ENCODE measurements at regions not wholly inside any gene's neighbourhood (a gene's known extent, or its start where the extent isn't known, plus 50 kb on each side); places are given as distances from the start of the nearest gene placed in this dataset.

GRCh38 chr1:188937965-188938551 lies 1539.6 kb downstream of the BRINP3 start:
- ATAC-seq, result no peak; the same call in 2 of the 3 replicates
- no peak for TF ChIP-seq RARB (CRISPR knock-in tag; IDR thresholded peaks at IDR 0.05)
- TF ChIP-seq PPARA (CRISPR knock-in tag; IDR thresholded peaks at IDR 0.05; ENCODE audit: borderline replicate concordance), result no peak
- no peak for TF ChIP-seq POU6F1 (CRISPR knock-in tag; IDR thresholded peaks at IDR 0.05; ENCODE audit: borderline replicate concordance, low read depth)
- no peak for TF ChIP-seq CREB5 (CRISPR knock-in tag; IDR thresholded peaks at IDR 0.05; ENCODE audit: low read depth)

GRCh38 chr1:188941986-188942385 lies 1535.7 kb downstream of the BRINP3 start:
- TF ChIP-seq ZFP3 (CRISPR knock-in tag; IDR thresholded peaks at IDR 0.05) (no peak), ISL1 (CRISPR knock-in tag; IDR thresholded peaks at IDR 0.05) (no peak), PATZ1 (CRISPR knock-in tag; IDR thresholded peaks at IDR 0.05; ENCODE audit: borderline replicate concordance) (no peak), GLIS3 (CRISPR knock-in tag; IDR thresholded peaks at IDR 0.05) (no peak), SNAI2 (CRISPR knock-in tag; IDR thresholded peaks at IDR 0.05) (no peak), TSHZ2 (CRISPR knock-in tag; IDR thresholded peaks at IDR 0.05) (no peak), CSRNP3 (CRISPR knock-in tag; IDR thresholded peaks at IDR 0.05) (no peak), ZNF565 (CRISPR knock-in tag; conservative IDR thresholded peaks at IDR 0.05; ENCODE audit: low read depth) (no peak), OSR1 (CRISPR knock-in tag; IDR thresholded peaks at IDR 0.05) (no peak), TOX (CRISPR knock-in tag; IDR thresholded peaks at IDR 0.05; ENCODE audit: borderline replicate concordance) (no peak), POU6F1 (CRISPR knock-in tag; IDR thresholded peaks at IDR 0.05; ENCODE audit: borderline replicate concordance, low read depth) (no peak), ZFP30 (CRISPR knock-in tag; IDR thresholded peaks at IDR 0.05) (no peak)
- ATAC-seq, result no peak

- no peak for ATAC-seq
- no peak for TF ChIP-seq PPARA (CRISPR knock-in tag; IDR thresholded peaks at IDR 0.05; ENCODE audit: borderline replicate concordance)
- TF ChIP-seq ZFP30 (CRISPR knock-in tag; IDR thresholded peaks at IDR 0.05), result no peak
- TF ChIP-seq ZNF565 (CRISPR knock-in tag; conservative IDR thresholded peaks at IDR 0.05; ENCODE audit: low read depth), result no peak
- TF ChIP-seq ARNTL (CRISPR knock-in tag; IDR thresholded peaks at IDR 0.05; ENCODE audit: borderline replicate concordance, low read depth), result no peak
- TF ChIP-seq RARB (CRISPR knock-in tag; IDR thresholded peaks at IDR 0.05), result no peak
- TF ChIP-seq ZNF8 (CRISPR knock-in tag; IDR thresholded peaks at IDR 0.05), result no peak
- TF ChIP-seq ESRRG (CRISPR knock-in tag; IDR thresholded peaks at IDR 0.05), result no peak
- no peak for TF ChIP-seq TCF4 (CRISPR knock-in tag; IDR thresholded peaks at IDR 0.05; ENCODE audit: borderline replicate concordance)
- TF ChIP-seq PATZ1 (CRISPR knock-in tag; IDR thresholded peaks at IDR 0.05; ENCODE audit: borderline replicate concordance), result no peak
- TF ChIP-seq CSRNP3 (CRISPR knock-in tag; IDR thresholded peaks at IDR 0.05), result no peak
Measured at GRCh38 chr1:188949701-188950100, 1528.0 kb downstream of the BRINP3 start.

Data from SK-N-SH treated with all-trans-retinoic acid at 6 μM for 48 hours (cell line).